Stimulated activated CD4-positive, alpha-beta T cell treated with anti-CD3 and anti-CD28 coated beads, Interleukin-12 subunit alpha, Interleukin-12 subunit beta, amount 100 ng/mL, for 24 hours (primary cell): ENCODE measurements at regions not wholly inside any gene's neighbourhood (a gene's known extent, or its start where the extent isn't known, plus 50 kb on each side); places are given as distances from the start of the nearest gene placed in this dataset.

Experiments used
- DNase-seq, 2 experiments: peaks; one replicate each; pipeline ENCODE4 v3.0.0-alpha.2; 2020; ENCODE audit warnings: low read depth in 2 of 2

GRCh38 chr13:34002924-34003323, 185.0 kb downstream of the RFC3 start:
- no peak for DNase-seq

GRCh38 chr13:34003656-34004055, 185.7 kb downstream of the RFC3 start:
- DNase-seq: no peak

DNA sequence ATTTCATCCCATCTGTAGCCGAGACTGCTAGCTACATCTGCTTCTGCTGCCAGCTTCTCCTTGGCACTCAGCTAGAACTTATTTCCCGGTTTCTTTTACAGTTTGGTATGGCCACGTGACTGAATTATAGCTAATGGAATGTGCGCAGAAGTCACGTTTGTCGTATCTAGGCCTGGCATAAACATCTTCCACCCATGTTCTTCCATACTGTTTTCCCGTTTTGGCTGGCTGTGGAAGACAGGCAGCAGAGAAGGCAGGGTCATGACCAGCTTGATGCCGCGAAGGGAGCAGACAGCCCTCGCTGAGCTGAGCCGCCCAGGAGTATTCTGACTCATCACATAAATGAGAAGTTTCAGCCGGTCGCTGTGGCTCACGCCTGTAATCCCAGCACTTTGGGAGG, 186.7 kb downstream of the RFC3 start:
- no peak for DNase-seq

DNA sequence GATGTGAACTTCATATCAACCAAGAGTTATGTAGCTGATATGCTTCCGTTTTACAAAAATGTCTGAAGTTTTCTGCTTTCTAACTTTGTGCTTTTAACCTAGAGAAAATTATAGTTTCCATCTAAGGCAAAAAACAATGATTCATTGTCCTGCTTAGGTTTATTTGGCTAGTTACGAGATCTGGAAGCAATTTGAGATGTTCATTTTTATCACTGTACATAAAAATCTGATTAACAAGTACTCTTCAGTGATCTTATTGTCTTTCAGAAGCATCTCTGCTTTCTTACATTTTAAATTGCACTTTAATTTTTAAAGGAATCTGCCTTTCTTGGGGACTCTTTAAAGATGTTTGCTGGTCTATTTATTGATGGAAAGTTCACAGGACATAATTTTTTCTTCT, 188.1 kb downstream of the RFC3 start:
- DNase-seq: no peak

DNA sequence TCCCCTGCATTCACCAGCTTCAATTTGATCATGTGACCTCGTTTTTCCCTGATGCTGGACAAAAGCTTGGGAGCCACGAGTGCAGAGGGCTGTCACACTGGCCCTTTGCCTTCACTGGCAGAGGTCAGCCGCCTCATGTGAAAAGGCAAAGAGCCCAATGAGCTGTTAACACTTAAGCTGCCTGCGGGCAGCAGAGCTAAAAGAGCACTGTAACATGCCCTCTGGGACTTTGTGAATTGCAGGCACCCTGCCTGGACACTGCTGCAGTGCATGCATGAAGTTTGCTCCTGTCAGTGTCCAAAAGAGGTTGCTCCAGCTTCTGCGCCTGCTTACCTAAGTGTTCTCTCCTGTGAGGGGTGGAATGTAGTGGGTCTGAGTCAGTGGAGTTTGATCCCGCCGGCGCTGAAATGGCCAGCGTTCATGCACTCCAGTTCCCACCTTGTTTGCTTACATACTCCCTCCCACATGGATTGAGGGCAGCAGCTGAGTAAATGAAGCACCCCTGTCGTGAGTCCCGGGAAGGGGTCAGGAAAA, 193.7 kb downstream of the RFC3 start:
- no peak for DNase-seq

DNA sequence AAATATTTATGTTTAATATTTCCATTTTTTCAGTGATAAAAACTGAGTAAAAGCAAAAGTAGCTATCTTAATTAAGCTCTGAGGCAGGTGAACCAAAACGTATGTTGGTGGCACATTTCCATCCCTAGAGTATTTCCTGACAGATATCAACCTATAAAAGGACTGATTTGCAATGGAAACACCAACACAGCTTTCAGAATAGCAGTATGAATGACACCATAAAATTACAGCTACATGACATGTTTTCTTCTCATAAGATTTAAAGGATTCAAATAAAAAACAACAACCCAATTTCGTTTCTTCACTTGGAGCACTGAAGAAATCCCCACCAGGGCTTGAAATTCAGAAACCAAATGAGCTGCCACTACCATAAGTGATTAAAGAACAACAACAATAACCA, 194.4 kb downstream of the RFC3 start:
- DNase-seq: no peak

DNA sequence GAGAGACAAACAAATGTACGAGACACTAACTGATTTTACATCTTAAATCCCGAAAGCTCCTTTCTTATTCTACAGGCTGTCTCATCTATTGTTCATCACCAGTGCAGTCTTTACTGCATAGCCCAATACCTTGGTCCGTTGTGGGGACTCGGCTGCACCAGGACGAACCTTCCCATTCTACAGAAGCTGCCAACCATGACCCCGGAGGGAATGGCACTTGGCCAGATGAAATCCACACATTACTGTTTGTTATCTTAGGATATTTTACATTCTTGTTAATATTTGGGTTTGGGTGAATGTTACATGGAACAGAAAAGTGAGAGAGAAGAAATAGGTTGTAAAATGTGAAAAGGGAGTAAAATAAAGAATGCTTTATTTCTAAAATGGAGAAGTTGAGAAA, 195.1 kb downstream of the RFC3 start:
- no peak for DNase-seq

GRCh38 chr13:34017231-34017630, 199.3 kb downstream of the RFC3 start:
- no peak for DNase-seq

DNA sequence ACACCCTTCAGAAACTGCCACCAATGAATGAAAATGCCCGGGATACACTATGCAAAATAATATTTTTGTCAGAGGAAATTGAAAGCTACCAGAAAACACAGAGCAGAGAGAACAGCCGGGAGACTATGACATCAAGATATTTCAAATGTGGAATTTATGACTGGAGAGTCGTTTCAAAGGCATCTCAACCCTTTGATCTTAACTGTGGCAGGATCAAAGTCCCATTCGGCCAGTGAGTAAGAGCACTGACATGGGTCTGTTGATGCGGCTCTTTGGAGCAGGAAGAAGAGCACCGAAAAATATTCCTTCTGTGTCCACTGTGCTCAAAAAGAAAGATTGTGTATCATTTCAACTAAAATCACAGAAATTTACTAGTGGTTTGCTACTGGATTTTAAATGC, 201.9 kb downstream of the RFC3 start:
- DNase-seq: no peak

GRCh38 chr13:34020388-34020787, 202.4 kb downstream of the RFC3 start:
- DNase-seq: no peak

GRCh38 chr13:34021619-34022018, 203.7 kb downstream of the RFC3 start:
- no peak for DNase-seq

DNA sequence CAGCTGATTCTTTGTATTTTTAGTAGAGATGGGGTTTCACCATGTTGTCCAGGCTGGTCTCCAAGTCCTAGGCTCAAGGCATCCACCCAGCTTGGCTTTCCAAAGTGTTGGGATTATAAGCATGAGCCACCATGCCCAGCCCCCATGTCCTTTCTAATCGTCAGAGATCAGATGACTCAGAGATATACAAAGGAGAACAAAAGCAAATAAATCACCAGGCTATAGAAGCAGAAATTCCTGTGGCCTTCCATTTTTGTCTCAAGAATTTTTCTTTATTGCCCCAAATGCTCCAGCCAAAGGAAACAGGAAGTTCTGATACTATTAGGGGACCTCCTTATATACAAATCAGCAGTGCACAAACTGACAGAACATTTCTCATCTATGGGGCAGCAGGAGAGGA, 207.8 kb downstream of the RFC3 start:
- no peak for DNase-seq

DNA sequence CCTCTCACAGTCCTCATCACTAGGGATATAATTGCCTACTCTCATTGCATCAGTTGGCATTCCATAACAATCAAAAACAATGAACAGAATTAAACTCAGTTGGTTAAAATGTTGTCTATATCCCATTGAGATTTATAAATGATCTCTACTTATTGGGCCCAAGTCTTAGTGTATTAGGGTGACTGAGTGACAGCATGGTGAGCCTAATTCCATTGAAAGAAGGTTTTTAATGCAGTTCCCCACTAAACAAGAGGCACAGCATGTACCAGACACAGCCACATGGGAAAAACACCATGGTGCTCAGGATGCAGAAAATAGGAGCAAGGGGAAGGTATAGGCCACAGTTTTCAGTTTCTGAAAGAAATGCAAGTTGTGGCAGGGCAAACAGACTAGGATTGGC, 208.4 kb downstream of the RFC3 start:
- no peak for DNase-seq

- DNase-seq: no peak
These were observed 210.8 kb downstream of the RFC3 start for GRCh38 chr13:34028496-34029442.

GRCh38 chr13:34030782-34031181, 212.8 kb downstream of the RFC3 start:
- DNase-seq: no peak

DNA sequence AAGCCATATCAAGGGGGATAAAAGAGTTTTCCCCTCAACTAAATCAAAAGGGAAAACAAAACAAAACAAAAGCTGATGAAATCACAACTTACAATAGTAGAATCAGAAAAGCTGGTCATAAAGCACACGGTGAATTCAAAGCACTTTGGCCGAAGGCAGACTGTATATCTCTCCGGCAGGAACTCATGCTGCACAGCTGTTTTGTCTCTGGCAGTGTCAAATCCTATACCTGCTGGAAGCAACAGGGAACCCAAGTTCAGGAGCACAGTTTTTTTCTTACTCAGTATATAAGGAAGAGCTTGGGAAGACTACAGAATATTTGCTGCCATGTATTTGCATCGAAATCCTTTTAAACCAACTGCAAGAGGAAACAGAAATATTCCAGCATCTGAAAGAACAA, 213.7 kb downstream of the RFC3 start:
- no peak for DNase-seq

DNA sequence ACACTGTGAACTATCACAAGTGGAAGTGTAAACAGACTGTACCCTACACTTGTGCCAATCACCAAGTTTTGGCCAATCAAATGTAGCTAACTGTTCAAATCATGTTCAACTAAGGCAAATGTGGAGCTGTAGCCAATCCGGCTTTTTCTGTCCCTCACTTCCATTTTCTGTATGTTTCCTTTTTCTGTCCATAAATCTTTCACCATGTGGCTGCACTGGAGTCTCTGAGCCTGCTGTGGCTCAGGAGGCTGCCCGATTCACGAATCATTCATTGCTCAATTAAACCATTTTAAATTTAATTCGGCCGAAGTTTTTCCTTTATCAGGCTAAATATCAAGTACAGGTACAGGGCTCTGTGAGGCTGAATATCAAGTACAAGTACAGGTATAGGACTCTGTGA, 216.5 kb downstream of the RFC3 start:
- no peak for DNase-seq

DNA sequence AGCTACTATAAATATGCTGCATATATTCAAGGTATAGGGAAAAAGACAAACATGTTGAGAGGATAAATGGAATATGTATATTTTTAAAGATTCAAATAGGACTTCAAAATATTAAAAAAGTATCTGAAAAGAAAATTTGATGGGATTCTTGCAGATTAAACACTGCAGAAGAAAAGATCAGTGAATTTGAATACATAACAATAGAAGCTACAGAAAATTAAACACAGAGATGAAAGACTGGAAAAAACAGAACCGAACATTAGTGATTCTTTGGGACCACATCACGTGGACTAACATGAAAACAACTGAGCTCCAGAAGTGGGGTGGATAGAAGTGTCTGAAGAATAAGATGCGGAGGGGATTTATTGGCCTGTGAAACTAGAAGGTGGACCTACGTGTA, 217.2 kb downstream of the RFC3 start:
- DNase-seq: no peak

DNA sequence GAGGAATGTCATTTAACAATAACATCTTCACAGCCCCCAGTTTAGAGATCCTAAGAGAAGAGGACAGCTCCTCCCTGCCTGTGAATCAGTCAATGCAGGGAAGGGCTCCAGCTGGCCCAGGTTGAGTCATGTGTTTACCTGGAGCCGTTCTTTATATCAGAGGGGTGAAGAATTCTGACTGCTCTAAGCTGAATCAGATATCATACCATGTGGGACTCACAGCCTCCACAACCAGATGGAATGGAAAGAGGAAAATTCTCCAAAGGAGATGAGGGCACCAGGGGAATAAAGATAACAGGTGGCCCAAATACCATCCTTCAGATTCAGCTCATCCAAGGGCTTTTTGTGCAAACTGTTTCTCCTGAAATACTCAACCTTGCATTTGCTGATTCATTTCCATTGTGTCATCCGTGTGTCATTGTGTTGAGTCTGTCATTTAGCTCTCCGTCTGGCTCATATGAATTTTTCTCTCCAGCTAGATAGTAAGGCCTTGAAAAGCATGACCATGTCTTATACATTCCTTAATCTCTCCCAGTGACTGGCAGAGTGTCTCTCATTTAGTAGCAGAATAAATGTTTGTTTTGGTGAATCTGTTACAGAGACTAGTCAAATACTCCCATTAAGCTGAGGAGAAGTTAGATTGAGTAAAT, 217.9 kb downstream of the RFC3 start:
- DNase-seq: no peak

GRCh38 chr13:34037636-34038540, 219.9 kb downstream of the RFC3 start:
- no peak for DNase-seq

DNA sequence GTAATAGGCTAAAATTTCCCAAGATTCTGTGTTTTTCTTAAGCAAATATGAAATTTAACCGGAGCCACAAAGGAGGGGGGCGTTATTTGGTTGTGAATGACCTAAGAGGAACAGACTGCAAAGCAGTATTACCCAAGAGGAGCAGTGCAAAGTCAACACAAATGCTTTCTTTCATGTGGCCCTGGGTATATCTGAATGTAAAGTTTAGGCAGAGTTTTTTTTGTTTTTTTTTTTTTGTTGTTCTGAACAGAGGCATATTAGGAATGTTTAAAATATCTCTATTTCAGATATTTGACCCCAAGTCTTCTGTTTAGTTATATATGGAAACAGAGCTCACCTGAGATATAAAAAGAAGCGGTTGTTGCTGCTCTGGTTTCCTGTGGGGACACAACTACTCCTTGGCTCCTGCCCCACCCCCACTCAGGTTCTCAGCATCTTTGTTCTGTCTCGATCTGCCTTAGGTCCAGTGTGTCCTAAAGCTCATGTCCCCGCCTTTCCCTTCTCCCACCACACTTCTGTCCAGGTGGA, 220.7 kb downstream of the RFC3 start:
- no peak for DNase-seq

- DNase-seq: no peak
These were observed 221.7 kb downstream of the RFC3 start for GRCh38 chr13:34039678-34040077.
